ENCODE measurements at regions not wholly inside any gene's neighbourhood (a gene's known extent, or its start where the extent isn't known, plus 50 kb on each side); places are given as distances from the start of the nearest gene placed in this dataset.
A peak's percentile ranks its signal among the peaks of the same experiment; 100 is the strongest.
"Not testable (repeated sequence)": the region's sequence is repeated elsewhere in the genome, so short reads cannot be mapped to it uniquely, and the experiment has no call there.

- no peak for DNase-seq
Measured at GRCh38 chr6:76839505-76839904, 623.8 kb downstream of the HTR1B start.

DNA sequence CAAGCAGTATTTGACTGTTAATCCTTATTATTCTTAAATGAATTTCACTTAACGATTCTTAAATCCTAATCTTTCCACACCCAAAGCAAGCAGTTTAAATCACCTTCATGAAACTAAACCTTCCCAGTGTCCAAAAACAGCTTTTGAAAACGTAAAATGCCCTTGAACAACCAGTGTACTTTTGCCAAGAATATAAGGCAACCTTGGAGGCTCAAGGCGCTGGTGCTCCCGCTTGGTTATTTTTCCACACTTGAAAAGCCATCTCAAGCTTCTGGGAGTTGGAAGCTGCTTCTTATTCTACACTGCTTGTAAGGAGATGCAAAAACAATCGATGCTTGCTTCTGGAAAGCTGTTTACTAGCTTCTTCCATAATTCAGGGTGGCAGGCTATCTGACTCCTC is 625.7 kb downstream of the HTR1B start:
- DNase-seq, result no peak

GRCh38 chr6:76835695-76836094 is 627.6 kb downstream of the HTR1B start:
- DNase-seq, result no peak

DNA sequence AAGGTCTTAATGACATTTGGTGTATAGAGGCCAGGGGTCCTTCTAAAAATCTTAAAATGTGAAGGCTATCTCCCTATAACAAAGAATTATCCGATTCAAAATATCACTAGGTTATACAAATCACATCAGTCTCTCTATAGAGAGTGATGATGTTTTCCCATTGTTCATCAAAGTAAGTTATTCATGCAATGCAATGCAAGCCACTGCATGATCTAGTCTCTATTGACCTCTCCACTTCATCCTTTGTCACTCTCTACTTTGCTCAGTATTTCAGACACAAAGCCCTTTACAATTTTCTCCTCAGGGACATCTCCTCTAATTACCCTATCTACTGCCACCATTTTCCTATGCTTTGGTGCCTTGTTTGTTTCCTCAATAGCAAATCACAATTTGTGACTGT is 628.0 kb downstream of the HTR1B start:
- no peak for DNase-seq

GRCh38 chr6:76834399-76834798 is 628.9 kb downstream of the HTR1B start:
- no peak for DNase-seq

DNA sequence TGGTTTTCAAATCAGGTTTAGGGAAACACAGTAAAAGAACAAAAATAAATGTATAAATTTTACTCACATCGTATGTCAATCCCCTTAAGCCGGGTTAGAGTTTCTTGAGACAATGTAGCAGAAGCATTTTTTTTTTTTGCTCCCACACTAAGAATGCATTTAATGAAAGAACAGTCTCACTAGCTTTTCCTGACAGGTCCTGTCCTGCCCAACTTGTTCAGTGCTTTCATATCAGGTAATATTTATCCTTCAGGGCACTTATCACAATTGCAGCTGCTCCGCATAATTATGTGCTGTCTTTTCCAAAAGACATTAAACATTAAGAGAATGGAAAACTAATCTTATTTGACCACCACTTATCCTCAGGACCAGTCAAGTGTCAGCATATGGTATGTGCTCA is 632.0 kb downstream of the HTR1B start:
- DNase-seq, result no peak

- not testable (repeated sequence) for DNase-seq
Measured at GRCh38 chr6:76823578-76823977, 639.7 kb downstream of the HTR1B start.

GRCh38 chr6:76818451-76818850 is 644.8 kb downstream of the HTR1B start:
- DNase-seq, result no peak

DNA sequence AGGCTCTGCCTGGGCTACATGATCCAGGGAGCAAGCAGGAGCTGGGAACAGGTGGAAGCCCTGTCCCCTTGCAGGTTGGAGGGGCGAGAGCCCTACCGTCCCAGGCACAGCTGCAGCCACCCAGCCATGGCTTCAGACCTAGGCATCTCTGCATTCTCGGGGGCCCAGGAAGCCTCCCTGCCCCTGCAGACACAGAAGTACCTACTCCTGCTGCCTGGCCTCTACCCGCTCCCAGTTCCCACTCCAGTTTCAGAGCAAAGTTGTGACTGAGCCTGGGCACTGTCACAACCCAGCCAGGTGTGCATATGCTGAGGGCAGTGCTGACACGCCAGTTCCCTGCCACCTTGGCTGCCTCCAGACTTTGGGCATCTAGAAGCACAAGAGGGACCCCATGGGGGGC is 645.9 kb downstream of the HTR1B start:
- DNase-seq, result no peak

- DNase-seq, result no peak
Measured at GRCh38 chr6:76814496-76815458, 648.5 kb downstream of the HTR1B start.

DNA sequence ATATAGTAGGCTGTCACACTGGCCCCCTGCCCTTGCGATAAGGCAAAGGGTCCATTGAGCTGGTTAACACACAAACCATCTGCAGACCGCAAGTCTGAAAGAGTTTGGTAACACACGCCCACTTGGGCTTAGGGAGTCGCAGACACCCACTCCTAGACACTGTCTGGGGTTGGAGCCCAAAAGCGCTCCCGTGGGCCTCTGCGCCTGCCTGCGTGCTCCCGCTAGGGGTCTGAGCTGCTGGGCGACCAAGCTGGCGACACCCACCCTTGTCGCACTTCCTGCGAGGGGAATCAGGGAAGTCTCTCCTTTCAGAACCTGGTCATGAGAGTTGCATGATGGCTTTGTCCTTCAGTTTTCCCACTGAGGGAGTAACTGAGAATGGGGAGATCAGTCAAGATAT is 653.0 kb downstream of the HTR1B start:
- no peak for DNase-seq

GRCh38 chr6:76803038-76803580 is 660.2 kb downstream of the HTR1B start:
- peak in 1 of 2 experiments; percentile 53 for DNase-seq

DNA sequence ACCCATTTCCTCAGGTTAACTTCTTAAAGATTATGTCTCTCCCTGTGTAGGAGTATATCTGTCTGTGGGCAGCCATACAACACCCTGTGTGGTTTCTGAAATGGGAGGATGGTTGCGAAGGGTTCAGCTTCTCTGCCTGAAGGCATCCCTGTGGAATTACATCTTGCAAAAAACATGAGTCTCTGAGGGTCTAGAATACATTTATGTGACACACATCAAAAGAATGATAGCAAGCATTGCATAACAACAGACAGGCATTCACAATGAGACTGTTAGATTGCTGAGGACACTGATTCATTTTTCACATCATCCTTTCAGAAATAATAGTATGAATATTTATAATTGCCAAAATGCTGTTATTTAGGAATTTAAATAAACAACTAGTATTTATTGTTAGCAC is 670.9 kb downstream of the HTR1B start:
- DNase-seq, result no peak

GRCh38 chr6:76790881-76791280 is 672.4 kb downstream of the HTR1B start:
- DNase-seq, result no peak

DNA sequence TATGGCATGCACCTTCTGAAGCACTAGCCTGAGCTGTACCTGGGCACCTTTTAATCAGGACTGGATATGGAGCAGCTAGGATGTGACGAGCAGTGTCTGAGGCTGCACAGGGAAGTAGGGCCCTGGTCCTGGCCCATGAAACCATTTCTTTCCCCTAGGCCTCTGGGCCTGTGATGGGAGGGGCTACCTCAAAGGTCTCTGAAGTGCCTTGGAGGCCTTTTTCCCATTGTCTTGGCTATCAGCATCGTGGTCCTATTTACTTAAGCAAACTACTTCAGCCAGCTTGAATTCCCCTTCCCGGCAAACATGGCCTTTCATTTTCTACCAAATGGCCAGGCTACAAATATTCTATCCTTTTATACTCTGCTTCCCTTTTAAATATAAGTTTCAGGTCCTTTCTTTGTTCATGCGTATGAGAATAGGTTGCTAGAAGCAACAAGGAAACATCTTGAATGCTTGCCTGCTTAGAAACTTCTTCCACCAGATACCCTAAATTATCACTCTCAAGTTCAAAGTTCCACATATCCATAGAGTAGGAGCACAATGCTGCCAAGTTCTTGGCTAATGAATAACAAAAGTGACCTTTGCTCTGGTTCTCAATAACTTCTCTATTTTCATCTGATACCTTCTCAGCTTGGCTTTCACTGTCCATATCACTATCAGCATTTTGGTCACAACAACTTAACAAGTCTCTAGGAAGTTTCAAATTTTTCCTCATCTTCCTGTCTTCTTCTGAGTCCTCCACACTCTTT is 673.1 kb downstream of the HTR1B start:
- peak; percentile 7 to 36 for DNase-seq

DNA sequence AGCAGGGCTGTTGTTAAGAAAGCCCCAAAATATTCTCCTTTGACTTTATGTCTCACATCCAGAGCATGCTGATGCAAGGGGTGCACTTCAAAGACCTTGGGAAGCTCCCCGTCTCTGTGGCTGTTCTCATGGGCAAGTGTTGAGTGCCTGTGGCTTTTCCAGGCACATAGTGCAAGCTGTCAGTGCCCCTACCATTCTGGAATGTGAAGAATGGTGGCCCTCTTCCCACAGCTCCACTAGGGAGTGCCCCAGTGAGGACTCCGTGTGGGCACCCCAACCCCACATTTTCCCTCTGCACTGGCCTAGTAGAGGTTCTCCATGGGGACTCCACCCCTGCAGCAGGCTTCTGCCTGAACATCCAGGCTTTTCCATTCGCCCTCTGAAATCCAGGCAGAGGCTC is 673.7 kb downstream of the HTR1B start:
- no peak for DNase-seq

GRCh38 chr6:76788155-76788554 is 675.1 kb downstream of the HTR1B start:
- no peak for DNase-seq

GRCh38 chr6:76779068-76779467 is 684.2 kb downstream of the HTR1B start:
- DNase-seq, result no peak

DNA sequence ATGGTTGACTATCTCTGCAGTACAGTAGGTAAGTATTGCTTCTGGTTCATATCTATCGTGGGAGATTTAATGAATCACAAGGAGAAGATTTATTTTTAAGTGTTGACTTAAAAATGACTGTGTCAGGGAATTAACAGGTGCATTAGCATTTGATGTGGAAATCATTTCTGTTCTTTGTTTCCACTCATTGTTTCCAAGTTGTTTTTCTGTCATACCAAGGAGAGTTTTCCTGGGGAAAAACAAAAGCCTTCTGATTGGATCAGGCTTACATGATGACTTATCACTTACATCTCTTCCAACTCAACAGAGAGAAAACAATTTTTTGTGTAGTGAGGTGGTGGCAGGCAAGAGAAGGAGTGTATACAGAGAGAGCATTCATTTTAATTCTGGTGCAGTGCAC is 686.4 kb downstream of the HTR1B start:
- no peak for DNase-seq

- no peak for DNase-seq
Measured at GRCh38 chr6:76774781-76775384, 688.4 kb downstream of the HTR1B start.

DNA sequence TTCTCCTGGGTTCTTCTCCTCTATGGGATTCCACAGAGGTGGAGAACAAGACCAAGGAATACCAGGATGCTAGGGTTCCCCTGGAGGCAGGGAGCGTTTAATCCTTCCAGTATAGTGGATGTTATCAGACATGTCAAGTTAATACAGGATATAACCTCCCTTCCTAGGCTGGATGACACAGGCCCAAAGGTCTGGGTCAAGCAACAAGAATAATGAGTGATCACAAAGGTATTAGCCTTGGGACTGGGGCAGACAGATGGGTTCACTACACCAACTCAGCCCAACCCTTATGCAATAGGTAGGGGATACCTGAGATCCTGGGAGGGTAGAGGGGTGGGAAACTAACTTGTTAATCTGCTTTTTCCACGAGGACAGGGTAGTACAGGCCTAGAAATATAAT is 690.3 kb downstream of the HTR1B start:
- DNase-seq, result no peak

- DNase-seq, result no peak
Measured at GRCh38 chr6:76771059-76771634, 692.1 kb downstream of the HTR1B start.

- no peak for DNase-seq
Measured at GRCh38 chr6:76770281-76770680, 693.0 kb downstream of the HTR1B start.
